SU-DHL-6 (cell line): ENCODE measurements at regions not wholly inside any gene's neighbourhood (a gene's known extent, or its start where the extent isn't known, plus 50 kb on each side); places are given as distances from the start of the nearest gene placed in this dataset.
"Not testable (repeated sequence)": the region's sequence is repeated elsewhere in the genome, so short reads cannot be mapped to it uniquely, and the experiment has no call there.

Experiments
- CTCF ChIP-seq: fragments of 200-600 bp; sonication (generic); IDR thresholded peaks from one replicate; pipeline ENCODE4 v1.5.1; 2017; ENCODE audit warnings: antibody characterized with exemption, mild to moderate bottlenecking, low read length, moderate library complexity; ENCODE audit not compliant: insufficient read depth, poor library complexity, severe bottlenecking
- EZH2phosphoT487 ChIP-seq: fragments of 200-600 bp; sonication (generic), shearing (Covaris generic); conservative IDR thresholded peaks from 2 replicates; pipeline ENCODE4 v1.6.1; 2018; ENCODE audit warnings: mild to moderate bottlenecking, antibody characterized with exemption, low read length, moderate library complexity, mixed read lengths

DNA sequence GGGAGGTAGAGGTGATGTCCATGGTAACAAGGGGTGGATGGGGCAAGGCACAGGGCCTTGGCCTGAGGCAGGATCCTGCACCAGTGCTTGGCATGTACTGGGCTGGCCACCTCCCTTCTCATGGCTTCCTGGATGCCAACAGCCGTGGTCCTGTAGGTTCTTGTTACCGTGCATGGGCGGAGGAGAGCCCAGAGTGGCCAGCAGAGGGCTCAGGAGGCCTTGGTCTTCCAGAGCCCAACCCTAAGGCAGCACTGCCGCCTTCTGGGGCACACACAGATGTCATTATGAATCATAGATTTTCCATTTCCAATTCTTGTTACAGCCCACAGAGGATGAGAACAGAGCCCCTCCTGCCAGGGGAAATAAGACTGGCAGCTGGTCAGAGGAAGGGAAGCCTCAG, 254.2 kb upstream of the TP53TG3C start:
- TF ChIP-seq EZH2phosphoT487, CTCF: not testable (repeated sequence)
